Lung (tissue), 11 donors: ENCODE measurements at regions not wholly inside any gene's neighbourhood (a gene's known extent, or its start where the extent isn't known, plus 50 kb on each side); places are given as distances from the start of the nearest gene placed in this dataset.

Experiments used
- ATAC-seq: fragments of 200-7000 bp; cut with Tn5 transposase; one replicate; pipeline ENCODE4 v1.9.1; 2020; ENCODE audit warnings: moderate number of reproducible peaks; ENCODE audit not compliant: insufficient read depth, low FRiP score
- DNase-seq, 3 donors: peaks; one replicate each; pipeline ENCODE4 v3.0.0-alpha.2; 2013 to 2017
- H3K27ac ChIP-seq, 2 donors: one replicate each; pipeline ENCODE4 v1.5.1; 2013; ENCODE audit warnings: mild to moderate bottlenecking in 2 of 2, moderate library complexity in 2 of 2, control low read depth in 1 of 2, inconsistent platforms in 1 of 2, low read depth in 1 of 2, low read length in 1 of 2
- H3K27me3 ChIP-seq, 3 donors: one replicate each; pipeline ENCODE4 v1.5.1; 2013; ENCODE audit warnings: low read length in 2 of 3; ENCODE audit not compliant: control insufficient read depth in 3 of 3, insufficient read depth in 3 of 3
- H3K36me3 ChIP-seq, 4 donors: one replicate each; pipeline ENCODE4 v1.5.1; 2013; ENCODE audit warnings: low read length in 4 of 4, mild to moderate bottlenecking in 1 of 4, moderate library complexity in 1 of 4; ENCODE audit not compliant: control insufficient read depth in 4 of 4, insufficient read depth in 4 of 4
- H3K4me1 ChIP-seq, 5 donors: one replicate each; pipeline ENCODE4 v1.5.1; 2013; ENCODE audit warnings: low read length in 5 of 5, mild to moderate bottlenecking in 2 of 5, moderate library complexity in 1 of 5; ENCODE audit not compliant: control insufficient read depth in 5 of 5, insufficient read depth in 5 of 5
- H3K4me3 ChIP-seq: one replicate; pipeline ENCODE4 v1.5.1; 2013; ENCODE audit warnings: mild to moderate bottlenecking, control low read depth, moderate library complexity
- H3K9ac ChIP-seq, 2 donors: one replicate each; pipeline ENCODE4 v1.5.1; 2013; ENCODE audit warnings: low read length in 2 of 2, control low read depth in 1 of 2; ENCODE audit not compliant: insufficient read depth in 1 of 2
- H3K9me3 ChIP-seq, 4 donors: one replicate each; pipeline ENCODE4 v1.5.1; 2013; ENCODE audit warnings: low read length in 3 of 4, mild to moderate bottlenecking in 1 of 4, moderate library complexity in 1 of 4; ENCODE audit not compliant: control insufficient read depth in 4 of 4, insufficient read depth in 3 of 4
- CTCF ChIP-seq: IDR thresholded peaks from 2 replicates; pipeline ENCODE4 v1.5.1; 2012; ENCODE audit warnings: mild to moderate bottlenecking; ENCODE audit errors: control extremely low read depth, extremely low read depth
- WGBS, 2 donors: extraction: QIAGEN DNeasy Blood & Tissue Kit; methylation state at CpG; one replicate each; pipeline ENCODE4 v1.1.7; 2013; 5-methylcytosine and 5-hydroxymethylcytosine counted together
- donor health status: control.
- donor health status: control.
- donor health status: Bipolar disorder and iron deficiency.
- donor health status: healthy.
- donor health status: DM: yes; HTN: yes; CAD: no.

DNA sequence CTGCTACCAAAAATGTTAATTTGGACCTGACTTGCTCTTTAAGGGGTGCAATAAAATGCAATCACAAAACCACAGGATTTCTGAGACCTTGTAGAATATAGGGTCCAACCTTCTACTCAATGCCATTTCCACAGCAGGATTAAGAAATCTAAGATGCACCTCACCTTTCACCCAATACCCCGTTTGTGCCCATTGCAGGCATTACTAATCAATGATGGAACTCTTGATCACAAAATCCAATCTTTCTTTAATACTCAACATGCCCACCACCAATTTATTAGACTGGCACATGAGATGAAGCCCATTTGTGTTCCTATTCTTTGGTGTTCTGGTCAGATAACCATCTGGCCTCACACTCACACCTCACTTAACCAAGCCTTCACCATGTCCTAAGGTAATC is 117.2 kb upstream of the IGSF21 start:
- Histone ChIP-seq H3K9ac (no peak overlapping the region), H3K9me3 (peaks cover 0 to 6% (median 0%) of the 10 kb centered on the region in 4 donors), H3K4me1 (no peaks in the 10 kb centered on the region), H3K4me3 (no peak overlapping the region), H3K27ac (no peak overlapping the region), H3K27me3 (no peaks in the 10 kb centered on the region), H3K36me3 (no peaks in the 10 kb centered on the region)
- no peak for TF ChIP-seq CTCF
- DNase-seq (no peak), ATAC-seq (no peak)
- WGBS, 2 donors = 59 to 83% methylated on average over 1 of the region's 1 CpG

DNA sequence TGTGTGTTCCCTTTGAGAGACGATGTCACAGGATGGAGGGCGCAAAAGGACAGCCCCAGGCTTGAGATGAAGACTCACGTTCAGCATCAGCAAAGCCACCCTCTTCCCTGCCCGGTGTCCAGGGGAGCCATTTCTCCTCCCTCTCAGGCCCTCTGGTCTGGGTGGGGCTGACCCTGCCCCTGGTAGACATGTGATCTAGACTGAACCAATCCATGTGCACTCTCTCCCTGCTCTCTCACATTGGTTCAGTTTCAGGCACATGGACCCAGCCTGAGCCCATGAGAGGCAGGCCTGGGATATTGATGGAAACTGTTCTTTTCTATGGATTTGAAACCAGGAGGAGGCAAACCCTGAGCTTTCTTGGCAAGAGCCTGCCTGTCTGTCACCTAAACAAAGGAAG is 115.6 kb upstream of the IGSF21 start:
- Histone ChIP-seq H3K9ac (no peak overlapping the region), H3K27me3 (no peaks in the 10 kb centered on the region), H3K36me3 (no peaks in the 10 kb centered on the region), H3K9me3 (no peaks in the 10 kb centered on the region), H3K4me3 (no peak overlapping the region), H3K4me1 (no peaks in the 10 kb centered on the region), H3K27ac (no peak overlapping the region)
- DNase-seq (no peak), ATAC-seq (no peak)
- TF ChIP-seq CTCF = no peak
- WGBS, 2 donors = 73 to 88% methylated on average over 4 of the region's 4 CpGs

- TF ChIP-seq CTCF = no peak
- no peaks in the 10 kb centered on the region for H3K27me3 ChIP-seq
- ATAC-seq = no peak
- DNase-seq = no peak
- no peaks in the 10 kb centered on the region for H3K4me1 ChIP-seq
- no peak overlapping the region for H3K4me3 ChIP-seq
- H3K36me3 ChIP-seq = no peaks in the 10 kb centered on the region
- H3K9ac ChIP-seq = no peak overlapping the region
- no peak overlapping the region for H3K27ac ChIP-seq
- WGBS, 2 donors = 84 to 94% methylated on average over 5 of the region's 5 CpGs
- peaks cover 0 to 2% (median 0%) of the 10 kb centered on the region in 4 donors for H3K9me3 ChIP-seq
Measured at GRCh38 chr1:17992800-17993199, 114.8 kb upstream of the IGSF21 start.

DNA sequence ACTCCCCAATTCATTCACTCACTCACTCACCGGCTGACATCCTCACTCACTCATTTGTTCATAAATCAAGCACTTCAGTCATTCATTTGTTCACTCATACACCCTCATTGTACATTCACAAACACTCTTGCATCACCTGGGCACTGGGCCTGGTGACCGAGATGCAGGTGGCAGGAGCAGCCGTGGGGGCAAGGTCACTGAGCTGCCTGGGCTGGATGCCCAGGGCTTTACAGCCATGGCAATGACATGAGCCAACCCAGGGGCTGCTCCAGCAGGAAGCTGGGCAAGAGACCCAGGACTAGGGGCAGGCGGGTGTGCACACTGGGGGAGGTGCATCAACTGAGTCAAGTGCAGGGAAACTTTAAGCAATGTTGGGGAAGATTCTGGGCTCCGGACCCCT is 113.6 kb upstream of the IGSF21 start:
- Histone ChIP-seq H3K9me3 (peaks cover 0 to 2% (median 0%) of the 10 kb centered on the region in 4 donors), H3K27ac (no peak overlapping the region), H3K4me3 (no peak overlapping the region), H3K4me1 (no peaks in the 10 kb centered on the region), H3K9ac (no peak overlapping the region), H3K36me3 (no peaks in the 10 kb centered on the region), H3K27me3 (no peaks in the 10 kb centered on the region)
- DNase-seq (no peak), ATAC-seq (no peak)
- WGBS, 2 donors = 77 to 87% methylated on average over 5 of the region's 5 CpGs
- no peak for TF ChIP-seq CTCF
